ENCODE measurements at regions not wholly inside any gene's neighbourhood (a gene's known extent, or its start where the extent isn't known, plus 50 kb on each side); places are given as distances from the start of the nearest gene placed in this dataset.

DNA sequence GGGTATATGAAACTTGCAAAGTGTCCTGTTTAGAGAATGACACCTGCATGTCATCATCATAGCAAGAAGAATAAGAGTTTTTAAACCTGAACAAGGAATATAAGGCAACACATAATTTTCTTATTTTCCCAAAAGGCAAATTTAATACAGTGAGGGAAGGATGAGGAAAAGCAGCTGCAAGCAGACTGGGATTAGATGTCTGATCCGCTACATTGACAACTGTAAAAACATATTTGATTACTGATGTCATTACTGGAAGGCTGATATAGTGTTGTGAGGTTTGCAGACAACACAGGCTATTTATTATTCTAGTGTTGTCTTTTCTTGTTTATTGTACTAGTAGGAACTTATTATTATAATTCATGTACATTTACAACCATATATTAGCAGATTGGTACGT is 528.7 kb downstream of the ZIC1 start:
- no peak for DNase-seq (ENCODE audit: low spot score)

DNA sequence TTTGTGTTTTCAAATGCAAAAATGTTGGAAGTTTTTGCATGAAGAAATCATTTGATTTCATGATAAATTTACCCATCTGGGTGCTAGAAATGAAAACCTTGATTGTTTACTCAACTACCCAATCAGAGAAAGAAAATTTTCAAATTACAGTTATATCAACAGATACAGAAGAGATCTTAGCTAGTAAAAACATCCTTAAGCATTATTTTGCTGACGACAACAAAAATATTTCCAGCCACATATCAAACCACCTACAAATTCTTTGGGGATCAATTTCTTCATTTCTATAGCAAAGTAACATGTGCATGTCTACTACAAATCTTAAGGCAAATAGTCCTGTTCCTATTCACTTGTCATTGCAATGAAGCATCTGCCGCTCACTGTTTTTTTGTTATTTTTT is 530.3 kb downstream of the ZIC1 start:
- DNase-seq (ENCODE audit: low spot score): no peak

DNA sequence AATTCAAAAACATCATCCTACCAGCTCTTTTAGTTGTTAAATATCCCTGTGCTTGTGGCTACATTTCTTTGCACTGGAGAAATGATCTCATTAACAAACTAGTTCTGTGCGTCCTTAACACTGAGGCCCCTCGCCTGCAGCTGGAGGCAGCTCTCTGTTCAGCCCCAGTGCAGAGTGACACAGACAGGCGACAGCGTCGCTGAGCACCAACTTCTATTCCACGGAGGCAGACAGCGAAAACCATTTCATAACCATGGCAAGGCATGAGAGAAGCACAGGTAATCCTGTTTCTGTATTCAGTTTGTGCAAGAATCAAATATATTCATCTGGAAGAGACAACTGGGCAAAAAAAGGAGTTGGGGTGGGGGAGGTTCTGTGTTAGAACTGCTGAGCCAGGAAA is 530.7 kb downstream of the ZIC1 start:
- peak; percentile 79 for DNase-seq (ENCODE audit: low spot score)

DNA sequence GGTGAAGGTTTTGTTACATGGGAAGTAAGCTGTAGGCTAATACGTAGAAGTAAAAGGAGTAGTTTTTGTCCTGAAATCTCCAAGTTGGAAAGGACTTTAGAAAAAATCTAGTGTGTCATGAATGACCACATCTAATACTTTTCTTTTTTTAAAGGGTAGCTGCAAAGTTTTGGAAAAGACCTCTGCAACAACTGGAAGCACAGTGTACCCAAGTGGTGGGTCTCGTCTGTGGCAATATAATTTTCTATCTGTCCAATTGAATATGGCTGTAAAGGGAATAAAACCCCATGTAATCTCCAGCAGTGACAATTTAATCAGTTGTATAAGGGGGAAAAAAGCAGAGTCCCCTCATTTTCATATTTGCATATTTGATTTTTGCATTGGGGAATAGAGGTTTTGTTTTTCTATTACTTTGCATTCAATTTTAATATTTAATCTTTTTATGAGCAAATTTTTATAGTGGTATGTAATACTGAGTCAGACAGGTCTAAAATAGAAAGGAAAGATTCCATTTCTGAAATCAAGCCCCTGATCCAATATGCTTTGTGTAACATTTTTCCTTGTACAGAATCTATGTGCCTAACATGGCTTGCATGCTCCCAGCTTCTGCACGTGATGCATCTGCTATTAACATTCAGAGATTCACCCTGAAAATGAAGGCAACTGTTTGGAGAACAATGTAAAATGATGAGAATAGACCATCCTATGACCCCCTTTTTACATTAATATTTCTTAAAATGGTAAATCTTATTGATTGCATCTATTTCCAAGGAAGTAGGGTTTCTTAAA is 531.4 kb downstream of the ZIC1 start:
- DNase-seq (ENCODE audit: low spot score): no peak

DNA sequence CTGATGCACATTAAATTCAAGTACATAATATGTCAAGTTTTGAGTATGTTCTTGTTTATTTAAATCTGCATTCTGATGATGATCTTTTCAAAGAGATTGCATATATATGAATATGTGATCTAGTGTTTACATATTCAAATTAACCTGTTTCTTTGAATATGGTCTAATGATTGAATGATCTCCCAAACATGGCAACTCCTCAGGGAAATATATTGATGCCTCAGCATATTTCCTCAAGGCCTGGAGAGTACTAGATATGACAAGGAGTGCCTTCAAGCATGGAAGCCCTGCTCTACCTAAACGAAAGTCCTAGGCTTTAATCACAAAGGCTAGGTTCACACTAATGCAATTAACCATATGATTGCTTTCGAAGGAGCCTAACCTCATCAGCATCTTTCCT is 532.8 kb downstream of the ZIC1 start:
- DNase-seq (ENCODE audit: low spot score): no peak

DNA sequence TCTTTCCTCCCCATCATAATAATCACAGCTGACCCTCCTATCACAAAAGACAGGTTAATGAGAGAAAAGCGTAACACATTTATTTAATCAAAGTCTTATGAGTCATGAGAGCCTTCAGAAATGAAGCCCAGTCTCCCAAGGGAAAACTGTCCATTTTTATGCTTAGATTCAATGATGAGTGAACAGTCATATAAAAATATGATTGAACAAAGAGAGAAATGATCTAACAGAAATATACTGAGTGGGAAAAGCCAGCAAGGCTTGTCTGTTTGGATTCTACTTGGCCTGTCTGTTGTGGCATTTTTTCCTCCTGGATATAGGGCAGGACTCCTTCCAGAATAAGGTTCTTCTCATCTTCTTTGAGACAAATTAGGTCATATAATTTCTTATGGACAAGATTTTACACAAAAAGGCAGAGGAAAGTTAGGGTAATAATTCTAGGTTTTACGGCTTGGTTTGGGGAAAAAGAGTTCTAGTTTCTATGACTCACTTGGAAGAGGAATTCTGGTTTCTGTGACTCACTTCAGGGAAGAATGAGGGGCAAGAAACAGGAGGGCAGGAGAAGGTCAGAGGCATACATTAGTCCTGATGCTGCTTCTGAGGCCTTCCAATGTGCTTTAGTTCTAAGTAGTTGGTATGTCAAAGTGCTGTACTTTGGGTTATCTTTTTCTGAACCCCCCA is 534.2 kb downstream of the ZIC1 start:
- DNase-seq (ENCODE audit: low spot score): no peak

DNA sequence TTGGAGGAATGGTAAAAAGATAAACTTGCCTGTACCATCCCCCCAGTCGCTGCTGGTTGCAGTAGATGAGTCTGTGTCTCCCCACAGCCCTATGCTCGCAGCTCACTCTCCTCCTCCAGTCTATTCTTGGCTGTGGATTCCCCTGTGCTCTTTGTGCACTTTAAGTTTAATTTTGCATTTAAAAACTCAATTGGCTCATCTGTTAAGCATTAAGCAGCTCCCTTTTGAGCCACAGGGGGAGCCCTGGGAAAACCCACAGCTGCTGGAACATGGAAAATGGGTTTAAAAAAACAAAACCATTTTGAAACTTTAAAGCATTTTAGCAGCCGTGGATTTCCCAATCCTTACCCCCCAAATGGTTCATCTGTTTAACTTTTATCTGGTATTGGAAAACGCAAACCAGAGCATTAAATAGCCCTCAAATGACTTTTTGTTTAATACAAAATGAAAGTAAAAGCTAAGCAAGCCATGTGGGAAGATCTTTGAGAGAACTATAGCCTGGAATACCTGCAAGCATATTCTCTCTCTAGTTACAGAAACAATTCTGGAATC is 536.9 kb downstream of the ZIC1 start:
- DNase-seq (ENCODE audit: low spot score): peak; percentile 60

DNA sequence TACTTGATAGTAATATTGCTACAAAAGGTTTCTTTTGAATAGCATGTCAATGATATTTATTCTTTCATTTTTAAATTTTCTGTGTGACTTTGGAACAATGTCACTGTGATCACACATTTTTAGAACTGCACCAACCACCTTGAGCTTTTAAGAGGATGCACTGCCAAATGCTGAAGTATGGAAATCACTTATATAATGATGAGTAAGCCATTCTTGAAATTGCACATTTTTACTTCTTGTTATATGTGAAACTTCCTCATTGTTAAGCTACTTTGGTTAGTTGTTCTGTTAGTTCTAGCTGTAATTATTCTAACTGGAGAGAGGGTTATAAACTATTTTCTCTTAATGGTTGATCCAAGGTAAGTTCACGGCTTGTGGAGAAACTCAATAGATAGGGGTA is 547.5 kb downstream of the ZIC1 start:
- no peak for DNase-seq (ENCODE audit: low spot score)

DNA sequence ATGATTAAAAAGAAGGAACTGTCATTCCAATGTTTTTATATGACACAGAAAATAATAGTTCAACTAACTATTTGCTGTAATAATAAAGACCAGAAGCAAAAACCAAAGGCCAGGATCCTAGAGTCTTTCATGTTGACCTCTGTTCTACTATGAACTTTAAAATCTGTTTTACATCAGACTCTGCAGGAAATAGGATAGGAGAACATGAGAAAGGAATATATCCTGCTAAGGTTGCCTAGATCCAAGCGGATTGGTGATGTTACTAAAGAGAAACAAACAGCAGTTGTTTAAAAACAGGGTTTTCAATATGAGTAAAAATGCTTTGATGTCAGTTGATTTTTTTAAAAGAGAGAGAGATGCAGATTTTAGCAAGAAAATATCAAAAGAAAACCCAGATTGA is 549.6 kb downstream of the ZIC1 start:
- DNase-seq (ENCODE audit: low spot score): no peak

DNA sequence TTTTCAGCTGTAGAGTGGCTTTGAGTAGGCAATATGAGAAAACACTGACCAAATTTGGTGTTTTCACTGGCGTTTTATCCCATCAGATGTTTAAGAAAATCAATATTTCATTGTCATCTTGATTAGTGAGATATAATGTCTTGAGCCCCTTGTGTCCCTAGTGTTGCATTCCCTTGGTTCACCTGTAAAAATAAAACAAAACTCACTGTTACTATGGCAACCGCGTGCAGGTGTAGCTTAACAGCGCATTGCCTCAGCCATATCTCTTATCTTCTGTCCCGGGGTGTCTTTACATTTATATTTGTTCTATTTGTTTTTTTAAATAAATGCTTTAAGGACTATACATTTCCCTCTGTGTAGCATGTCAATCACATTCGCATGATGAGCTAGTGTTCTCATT is 551.6 kb downstream of the ZIC1 start:
- no peak for DNase-seq (ENCODE audit: low spot score)

DNA sequence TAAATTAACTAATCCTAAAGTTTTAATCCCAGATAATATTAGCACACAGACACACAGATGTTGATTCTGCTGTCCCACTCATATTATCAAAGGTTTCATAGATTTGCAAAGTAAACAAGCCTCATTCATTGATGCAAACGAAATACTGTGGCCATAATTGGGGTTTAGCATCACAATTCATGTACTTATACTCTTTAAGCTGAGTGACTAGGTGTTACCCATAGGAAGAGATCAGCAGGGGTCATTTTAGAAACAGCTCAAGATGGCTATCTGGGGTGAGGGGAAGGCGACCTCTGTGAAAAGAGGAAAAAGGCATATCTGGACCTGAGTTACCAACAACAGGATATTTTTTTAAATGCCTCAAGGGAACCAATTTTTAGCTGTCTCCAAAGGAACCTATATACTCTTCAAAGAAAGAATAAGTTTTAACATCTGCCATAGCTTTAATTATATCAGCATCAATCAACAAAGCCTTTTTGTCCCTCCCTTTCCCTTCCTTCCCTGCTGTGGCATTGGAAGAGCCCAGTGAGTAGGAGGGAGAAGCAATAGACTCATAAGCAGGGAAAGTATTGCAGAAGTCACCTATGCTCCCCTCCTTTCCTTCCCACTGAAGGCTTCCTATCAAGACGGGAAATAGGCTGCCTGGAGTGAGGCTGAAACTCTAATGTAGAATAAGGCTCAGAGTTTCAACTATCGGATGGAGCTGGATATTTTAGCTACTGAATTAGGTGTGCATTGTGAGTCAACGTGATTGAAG is 553.4 kb downstream of the ZIC1 start:
- no peak for DNase-seq (ENCODE audit: low spot score)

DNA sequence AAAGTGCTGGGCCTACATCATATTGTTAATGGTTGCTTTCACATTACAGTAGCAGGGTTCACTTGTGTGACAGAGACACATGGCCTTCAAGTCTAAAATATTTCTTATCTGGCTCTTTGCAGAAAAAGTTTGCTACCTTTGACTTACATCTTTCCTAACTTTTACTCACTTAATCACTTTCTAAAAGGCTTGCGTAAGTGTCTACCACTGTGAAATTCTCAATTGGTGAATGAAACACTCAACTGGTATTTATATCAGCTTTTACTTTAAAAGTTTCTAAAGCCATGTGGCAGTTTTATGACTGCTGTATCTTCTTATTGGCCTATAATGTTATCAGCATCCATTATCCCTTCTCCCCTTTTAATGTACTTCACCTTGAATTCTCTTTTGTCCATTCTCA is 554.5 kb downstream of the ZIC1 start:
- DNase-seq (ENCODE audit: low spot score): no peak

DNA sequence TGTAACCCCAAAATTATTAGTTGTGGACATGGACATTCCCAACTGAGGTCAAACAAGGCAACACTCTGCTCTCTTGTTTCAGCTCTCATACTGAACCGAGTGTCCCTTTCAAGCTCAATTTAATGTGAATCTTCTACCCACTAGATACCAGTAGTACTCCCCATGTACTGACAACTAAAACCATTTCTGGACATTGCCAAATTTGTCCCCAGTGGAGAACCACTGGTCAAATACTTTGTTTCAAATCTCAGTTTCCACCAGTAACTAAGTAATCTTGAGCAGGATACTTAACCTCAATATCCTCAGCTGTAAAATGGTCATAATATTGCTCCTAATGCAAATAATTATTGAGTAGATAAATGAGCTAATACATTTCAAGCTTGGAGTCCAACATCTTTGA is 566.0 kb downstream of the ZIC1 start:
- no peak for DNase-seq (ENCODE audit: low spot score)

DNA sequence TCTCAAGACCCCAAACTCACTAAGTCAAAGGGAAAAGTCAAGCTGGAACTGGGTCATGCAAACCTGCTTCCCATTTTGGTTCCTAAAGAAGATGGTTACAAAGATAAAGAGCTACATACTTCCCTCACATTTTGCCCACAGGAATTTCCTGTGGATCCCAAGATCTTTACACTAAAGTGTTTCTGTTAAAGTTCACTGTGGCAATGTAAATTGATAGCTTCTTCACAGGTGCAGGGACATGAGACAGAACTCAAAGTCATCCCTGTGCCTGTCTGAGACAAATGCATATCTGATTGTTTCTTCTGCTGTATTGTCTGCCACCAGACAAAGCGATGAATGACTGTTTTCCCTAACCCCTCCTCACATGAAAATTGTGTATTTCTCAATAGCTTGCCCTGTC is 567.8 kb downstream of the ZIC1 start:
- DNase-seq (ENCODE audit: low spot score): no peak

DNA sequence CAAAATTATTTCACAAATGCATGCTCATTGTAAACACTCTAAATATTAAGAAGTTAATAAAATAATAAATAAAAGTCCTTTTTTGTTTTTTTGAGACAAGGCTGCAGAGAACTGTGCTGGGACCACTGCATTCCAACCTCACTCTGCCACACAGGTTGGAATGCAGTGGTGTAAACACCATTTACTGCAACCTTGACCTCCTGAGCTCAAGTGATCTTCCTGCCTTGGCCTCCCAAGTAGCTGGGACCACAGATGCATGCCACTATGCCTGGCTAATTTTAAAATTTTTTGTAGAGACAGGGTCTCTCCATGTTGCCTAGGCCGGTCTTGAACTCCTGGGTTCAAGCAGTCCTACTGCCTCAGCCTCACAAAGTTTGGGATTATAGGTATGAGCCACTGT is 578.4 kb downstream of the ZIC1 start:
- no peak for DNase-seq (ENCODE audit: low spot score)

DNA sequence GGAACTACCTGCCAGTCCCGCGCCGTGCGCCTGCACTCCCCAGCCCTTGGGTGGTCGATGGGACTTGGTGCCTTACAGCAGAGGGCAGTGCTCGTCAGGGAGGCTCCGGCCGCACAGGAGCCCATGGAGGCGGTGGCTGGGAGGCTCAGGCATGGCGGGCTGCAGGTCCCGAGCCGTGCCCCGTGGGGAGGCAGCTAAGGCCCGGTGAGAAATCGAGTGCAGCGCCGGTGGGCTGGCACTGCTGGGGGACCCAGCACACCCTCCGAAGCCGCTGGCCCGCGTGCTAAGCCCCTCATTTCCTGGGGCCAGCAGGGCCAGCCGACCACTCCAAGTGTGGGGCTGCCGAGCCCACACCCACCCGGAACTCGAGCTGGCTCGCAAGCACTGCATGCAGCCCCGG is 580.2 kb downstream of the ZIC1 start:
- DNase-seq (ENCODE audit: low spot score): no peak

DNA sequence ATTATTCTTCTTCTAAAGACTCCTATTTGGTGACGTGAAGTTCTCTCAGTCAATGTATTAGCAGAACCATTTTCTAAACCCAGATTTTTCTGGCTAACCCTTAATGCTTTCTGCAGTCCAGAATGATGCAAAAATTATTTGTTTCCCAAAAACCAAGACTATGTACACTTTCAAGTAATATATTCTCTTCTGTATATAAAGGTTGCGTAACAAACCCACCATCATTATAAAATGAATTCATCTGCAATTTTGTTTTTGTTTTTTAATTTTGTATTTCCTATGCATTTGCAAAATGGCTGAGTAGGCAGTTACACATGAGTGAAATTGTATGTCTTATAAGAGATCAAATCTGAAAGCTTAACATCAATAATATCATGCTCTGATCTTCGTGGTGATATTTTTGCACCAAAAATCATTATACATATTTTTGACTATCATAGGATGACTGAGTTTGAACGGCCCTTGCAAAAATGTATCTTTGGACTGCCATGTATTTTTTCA is 593.6 kb downstream of the ZIC1 start:
- no peak for DNase-seq (ENCODE audit: low spot score)

DNA sequence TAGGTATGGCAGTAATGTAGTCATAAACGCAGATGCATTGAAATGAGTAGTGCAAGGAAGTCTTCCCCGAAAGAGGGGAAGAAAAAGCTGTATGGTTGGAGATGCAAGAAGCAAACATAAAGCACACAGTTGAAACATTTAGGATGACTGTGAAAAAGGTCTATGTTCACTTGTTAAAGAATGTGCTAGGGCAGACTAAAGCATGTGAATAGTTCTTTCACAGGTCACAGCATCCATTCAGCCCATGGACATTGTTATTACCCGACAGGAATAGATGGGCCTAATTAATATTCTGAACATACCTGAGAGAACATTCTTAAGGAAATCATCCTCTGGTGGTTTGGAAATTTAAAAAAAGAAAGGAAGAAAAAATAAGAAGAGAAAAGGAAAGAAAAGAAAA is 595.2 kb downstream of the ZIC1 start:
- DNase-seq (ENCODE audit: low spot score): no peak

DNA sequence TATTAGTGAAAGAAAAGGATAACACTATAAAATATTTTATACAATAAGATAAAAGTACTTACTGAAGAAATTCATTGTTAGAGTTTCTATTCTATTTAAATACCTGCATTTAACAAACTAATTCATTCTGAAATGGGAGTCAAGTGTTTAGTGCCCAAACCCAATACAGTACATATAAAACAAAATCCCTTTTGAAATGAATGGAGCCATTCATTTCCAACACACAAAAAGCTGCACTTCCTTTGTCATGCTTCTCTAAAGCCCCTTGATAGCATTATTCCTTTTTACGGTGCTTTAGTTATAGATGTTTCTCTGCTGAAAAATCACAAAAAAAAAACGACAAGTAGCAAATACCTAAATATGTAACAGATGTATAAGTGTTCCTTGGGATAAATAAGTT is 596.3 kb downstream of the ZIC1 start:
- no peak for DNase-seq (ENCODE audit: low spot score)

DNA sequence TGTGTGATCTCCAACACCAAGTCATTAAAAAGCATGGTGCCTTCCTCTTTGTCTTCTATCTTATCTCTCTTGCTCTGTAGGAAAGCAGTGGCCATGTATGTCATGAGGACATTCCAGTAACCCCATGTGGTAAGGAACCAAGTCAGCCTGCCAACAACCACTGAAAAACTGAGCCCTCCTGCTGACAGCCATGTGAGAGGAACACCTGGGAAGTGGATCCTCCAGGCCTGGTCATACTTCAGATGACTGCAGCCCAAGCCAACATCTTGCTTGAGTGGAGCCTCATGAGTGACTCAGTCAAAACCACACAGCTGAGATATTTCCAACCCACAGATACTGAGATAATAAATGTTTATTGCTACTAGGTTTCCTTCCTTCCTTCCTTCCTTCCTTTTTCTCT is 597.3 kb downstream of the ZIC1 start:
- no peak for DNase-seq (ENCODE audit: low spot score)

DNA sequence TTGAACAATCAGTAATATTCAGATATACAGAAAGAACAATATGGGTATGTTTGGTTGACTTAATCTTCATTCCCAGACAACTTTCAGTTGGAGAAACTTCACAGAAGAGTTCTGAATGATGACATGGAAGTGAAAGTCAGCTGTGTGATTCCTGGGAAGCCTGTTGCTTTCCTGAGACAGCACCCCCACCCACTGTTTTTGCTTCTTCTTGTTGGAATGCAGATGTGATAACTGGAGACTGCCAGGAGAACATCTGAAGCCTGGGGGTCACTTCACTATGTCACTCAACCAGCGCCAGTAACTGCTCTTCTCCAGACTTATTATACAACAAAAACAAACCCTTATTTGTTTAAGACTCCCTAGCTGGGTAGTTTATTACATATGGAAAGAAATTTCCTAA is 599.4 kb downstream of the ZIC1 start:
- no peak for DNase-seq (ENCODE audit: low spot score)

DNA sequence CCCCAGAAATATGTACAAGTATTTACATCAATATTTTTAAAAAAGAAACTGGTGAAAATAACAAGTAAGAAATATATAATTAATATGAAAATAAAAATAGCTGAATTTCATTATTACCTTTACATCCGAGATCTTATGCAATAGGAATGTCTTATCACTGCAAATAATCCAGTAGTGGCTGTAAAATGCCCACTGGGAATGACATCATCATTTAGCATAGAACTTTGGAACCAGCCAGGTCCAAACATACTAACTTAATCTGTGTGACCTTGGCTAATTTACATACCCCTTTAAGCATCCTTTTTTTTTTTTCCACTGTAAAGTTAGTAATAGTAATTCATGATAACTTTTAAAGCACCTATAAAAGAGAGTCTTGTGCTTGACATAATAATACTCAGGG is 611.7 kb downstream of the ZIC1 start:
- DNase-seq (ENCODE audit: low spot score): no peak

DNA sequence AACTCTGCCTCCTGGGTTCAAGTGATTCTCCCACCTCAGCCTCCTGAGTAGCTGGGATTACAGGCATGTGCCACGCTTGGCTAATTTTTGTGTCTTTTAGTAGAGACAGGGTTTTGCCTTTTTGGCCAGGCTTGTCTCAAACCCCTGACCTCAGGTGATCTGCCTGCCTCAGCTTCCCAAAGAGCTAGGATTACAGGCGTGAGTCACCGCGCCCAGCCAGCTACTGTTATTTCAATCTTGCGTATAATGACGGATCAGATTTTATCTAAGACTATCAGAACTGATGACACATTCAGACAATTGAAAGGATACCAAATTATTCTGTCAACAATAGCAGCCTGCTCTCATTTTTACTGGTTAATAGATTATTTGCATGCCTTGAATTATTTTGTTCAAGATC is 612.2 kb downstream of the ZIC1 start:
- no peak for DNase-seq (ENCODE audit: low spot score)
